Endothelial cell of umbilical vein (primary cell): ENCODE measurements at regions not wholly inside any gene's neighbourhood (a gene's known extent, or its start where the extent isn't known, plus 50 kb on each side); places are given as distances from the start of the nearest gene placed in this dataset.

ENCODE experiments used
- BruUV-seq: library from RNA; stranded (reverse); fragments of 400-500 nt; replicated peaks from 2 replicates; lab custom pipeline; 2021; lab: Mats Ljungman, UMichigan
- CTCF ChIA-PET: fragments of 300-600, 350-600 bp; sonication (Branson Sonifier 250); formaldehyde crosslinking; loops from one replicate; lab custom pipeline; 2021; ENCODE audit warnings: antibody characterized with exemption, inconsistent platforms; lab: Charles Lee
- POLR2A ChIA-PET: fragments of 300-600, 350-600 bp; sonication (Branson Sonifier 250); formaldehyde crosslinking; loops from one replicate; lab custom pipeline; 2021; ENCODE audit warnings: antibody characterized with exemption, inconsistent platforms; lab: Charles Lee
- DNase-seq: peaks from one replicate; pipeline ENCODE4 v3.0.0-alpha.2; 2011; ENCODE audit warnings: low read depth, low spot score
- FAIRE-seq: peaks from 2 replicates; lab custom pipeline; 2011; peaks lifted over from hg19 to GRCh38; lab: Jason Lieb, UNC
- H2AFZ ChIP-seq: 2 replicates; pipeline ENCODE4 v1.6.0; 2012; ENCODE audit warnings: low read depth, low read length, control low read depth, inconsistent platforms
- H3K27ac ChIP-seq: 2 replicates; pipeline ENCODE4 v1.5.1; 2011; ENCODE audit warnings: low read depth, mild to moderate bottlenecking, control low read depth, low read length, moderate library complexity; ENCODE audit not compliant: insufficient read depth
- H3K27me3 ChIP-seq, 2 experiments: 2 replicates each; pipeline versions ENCODE4 v1.6.0 to v1.6.1; 2011; ENCODE audit warnings: low read length in 2 of 2, mixed read lengths in 1 of 2; ENCODE audit not compliant: control insufficient read depth in 2 of 2, insufficient read depth in 2 of 2
- H3K36me3 ChIP-seq, 2 experiments: 2 replicates in 1 of 2; 3 replicates in 1 of 2; pipeline ENCODE4 v1.5.1; 2011; ENCODE audit warnings: low read length in 2 of 2, mild to moderate bottlenecking in 1 of 2, moderate library complexity in 1 of 2; ENCODE audit not compliant: control insufficient read depth in 2 of 2, insufficient read depth in 2 of 2; ENCODE audit errors: extremely low read depth in 1 of 2
- H3K4me1 ChIP-seq: 3 replicates; pipeline ENCODE4 v1.5.1; 2011; ENCODE audit warnings: mild to moderate bottlenecking, low read length; ENCODE audit not compliant: control insufficient read depth, insufficient read depth; ENCODE audit errors: extremely low read depth
- H3K4me2 ChIP-seq: 2 replicates; pipeline ENCODE4 v1.6.1; 2011; ENCODE audit warnings: low read length, control low read depth, mixed read lengths; ENCODE audit not compliant: insufficient read depth
- H3K4me3 ChIP-seq, 3 experiments: fragments of 200-600 bp in 1 of 3; sonication (generic), shearing (Covaris generic) in 1 of 3; replicated peaks in 1 of 3; 2 replicates each; pipeline ENCODE4 v1.5.1; 2011 to 2016; ENCODE audit warnings: control low read depth in 3 of 3, low read length in 3 of 3, mild to moderate bottlenecking in 2 of 3, inconsistent platforms in 1 of 3, low read depth in 1 of 3, moderate library complexity in 1 of 3; ENCODE audit not compliant: insufficient read depth in 1 of 3
- H3K79me2 ChIP-seq: 2 replicates; pipeline ENCODE4 v1.6.0; 2012; ENCODE audit warnings: low read length, inconsistent platforms; ENCODE audit not compliant: control insufficient read depth, insufficient read depth
- H3K9ac ChIP-seq: replicated peaks from 2 replicates; pipeline ENCODE3; 2011; ENCODE audit warnings: low read length, control low read depth; ENCODE audit not compliant: insufficient read depth; ENCODE audit errors: extremely low read depth
- H3K9me1 ChIP-seq: replicated peaks from 3 replicates; pipeline ENCODE4 v1.6.0; 2011; ENCODE audit warnings: mild to moderate bottlenecking, low read length; ENCODE audit not compliant: control insufficient read depth, insufficient read depth; ENCODE audit errors: extremely low read depth
- H3K9me3 ChIP-seq: replicated peaks from 2 replicates; pipeline ENCODE4 v1.5.1; 2012; ENCODE audit warnings: low read length, inconsistent platforms; ENCODE audit not compliant: control insufficient read depth, insufficient read depth
- H4K20me1 ChIP-seq: replicated peaks from 2 replicates; pipeline ENCODE3; 2011; ENCODE audit warnings: mild to moderate bottlenecking, low read length; ENCODE audit not compliant: control insufficient read depth, insufficient read depth; ENCODE audit errors: extremely low read depth
- CTCF ChIP-seq, 2 donors: IDR thresholded peaks; 1 replicate in 1 of 2; 2 replicates in 1 of 2; pipeline ENCODE4 v1.5.1; 2011; ENCODE audit warnings: low read length in 2 of 2, mild to moderate bottlenecking in 2 of 2, moderate library complexity in 2 of 2, control low read depth in 1 of 2, inconsistent platforms in 1 of 2, low read depth in 1 of 2; ENCODE audit not compliant: insufficient read depth in 1 of 2; ENCODE audit errors: extremely low read depth in 1 of 2
- EZH2 ChIP-seq: IDR thresholded peaks from 2 replicates; pipeline ENCODE4 v1.6.1; 2012; ENCODE audit warnings: borderline replicate concordance, low read depth, mild to moderate bottlenecking, moderate library complexity, low read length, inconsistent platforms; ENCODE audit not compliant: severe bottlenecking
- FOS ChIP-seq: IDR thresholded peaks from 2 replicates; pipeline ENCODE4 v1.6.1; 2011; ENCODE audit warnings: mild to moderate bottlenecking, low read length, moderate library complexity, borderline replicate concordance; ENCODE audit not compliant: insufficient read depth
- GATA2 ChIP-seq: IDR thresholded peaks from 2 replicates; pipeline ENCODE4 v1.7.0; 2011; ENCODE audit warnings: low read depth, mild to moderate bottlenecking, moderate library complexity, mixed read lengths, low read length; ENCODE audit not compliant: insufficient read length, insufficient read depth
- JUN ChIP-seq: IDR thresholded peaks from 2 replicates; pipeline ENCODE4 v1.6.1; 2011; ENCODE audit warnings: borderline replicate concordance, low read depth; ENCODE audit not compliant: insufficient read length, insufficient read depth
- MAX ChIP-seq: IDR thresholded peaks from 2 replicates; pipeline ENCODE4 v1.6.1; 2011; ENCODE audit not compliant: insufficient read depth, insufficient read length
- MYC ChIP-seq: IDR thresholded peaks from one replicate; pipeline ENCODE4 v1.6.1; 2011; ENCODE audit warnings: mild to moderate bottlenecking, low read depth, low read length
- POLR2A ChIP-seq: IDR thresholded peaks from 2 replicates; pipeline ENCODE4 v1.6.1; 2012; ENCODE audit warnings: low read depth, mild to moderate bottlenecking, control low read depth, low read length
- POLR2AphosphoS5 ChIP-seq: IDR thresholded peaks from 2 replicates; pipeline ENCODE4 v1.6.1; 2012; ENCODE audit warnings: low read depth, mild to moderate bottlenecking, control low read depth, low read length, moderate library complexity; ENCODE audit not compliant: insufficient read depth
- dilution Hi-C: fragments of 300-500 bp; cut with MboI; formaldehyde crosslinking; loops from one replicate; pipeline ENCODE4 v1.15.0; 2019; ENCODE audit warnings: low sequenced_read_pairs; ENCODE audit not compliant: extremely low pct_ligation_motif_present
- intact Hi-C: fragments of 100-400 bp; cut with micrococcal nuclease; formaldehyde crosslinking; loops from one replicate; pipeline ENCODE4 v1.10.0; 2022

GRCh38 chr2:217219164-217219520 is 359.3 kb upstream of the TNP1 start:
- H3K9ac ChIP-seq, result no peak overlapping the region
- intact Hi-C loops, result no loop called here
- H3K9me3 ChIP-seq, result no peaks in the 10 kb centered on the region
- no peaks in the 10 kb centered on the region for H4K20me1 ChIP-seq
- H3K4me1 ChIP-seq, result peaks cover 13% of the 10 kb centered on the region
- DNase-seq (no peak), FAIRE-seq (no peak)
- no TSS peak for BruUV-seq
- dilution Hi-C loops, result no loop called here
- no peaks in the 10 kb centered on the region for H3K27me3 ChIP-seq
- H3K36me3 ChIP-seq, result no peaks in the 10 kb centered on the region
- ChIA-PET POLR2A (no interaction called here), CTCF (no interaction called here)
- TF ChIP-seq MAX, result no peak
- TF ChIP-seq EZH2, result no peak
- no peak for TF ChIP-seq FOS
- TF ChIP-seq POLR2AphosphoS5, result no peak
- TF ChIP-seq JUN, result no peak
- TF ChIP-seq MYC, result no peak
- no peak for TF ChIP-seq POLR2A
- TF ChIP-seq CTCF (IDR thresholded peaks at IDR 0.05; ENCODE audit: extremely low read depth in 1 of 2, insufficient read depth in 1 of 2, low read depth in 1 of 2, low read length in 2 of 2), result no peak
- TF ChIP-seq GATA2, result no peak
- H3K27ac ChIP-seq, result no peak overlapping the region
- no peak overlapping the region for H2AFZ ChIP-seq
- H3K4me3 ChIP-seq, result no peak overlapping the region
- H3K9me1 ChIP-seq, result no peaks in the 10 kb centered on the region
- H3K4me2 ChIP-seq, result no peak overlapping the region
- no peaks in the 10 kb centered on the region for H3K79me2 ChIP-seq
